Umbilical cord (tissue), 1 donor: ENCODE measurements at regions not wholly inside any gene's neighbourhood (a gene's known extent, or its start where the extent isn't known, plus 50 kb on each side); places are given as distances from the start of the nearest gene placed in this dataset.

ENCODE experiments used
- DNase-seq: peaks from one replicate; pipeline ENCODE4 v3.0.0-alpha.2; 2015; ENCODE audit warnings: low spot score

DNA sequence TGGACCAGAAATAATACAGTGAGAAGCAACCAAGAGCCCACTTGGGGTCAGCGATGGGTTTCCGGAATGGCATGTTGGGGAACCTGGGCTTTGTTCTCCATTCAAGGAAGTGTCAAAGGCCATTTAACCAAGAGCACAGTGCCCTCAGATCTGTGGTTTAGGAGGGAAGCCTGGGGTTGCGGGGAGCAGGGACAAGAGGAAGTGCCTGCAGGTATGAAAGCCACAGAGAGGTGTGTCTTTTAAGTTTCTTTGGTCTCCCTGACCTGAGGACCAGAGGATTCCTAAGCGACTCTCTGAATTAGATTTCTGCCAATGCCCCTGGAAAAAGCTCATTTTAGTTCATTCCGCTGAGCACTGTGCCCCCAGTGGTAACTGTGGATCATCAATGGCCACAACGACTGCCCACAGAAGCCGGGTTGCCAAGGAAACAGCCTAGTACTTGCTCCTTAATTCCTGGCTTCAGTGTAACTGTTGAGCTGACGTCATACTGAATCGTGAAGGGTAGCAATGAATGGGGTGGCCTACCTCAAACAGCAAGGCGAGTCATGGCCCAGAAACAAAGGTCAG is 107.3 kb upstream of the SPIN1 start:
- no peak for DNase-seq

GRCh38 chr9:88278036-88278435 is 110.2 kb upstream of the SPIN1 start:
- DNase-seq, result no peak

- DNase-seq, result no peak
Observed at GRCh38 chr9:88274078-88274477, 114.2 kb upstream of the SPIN1 start.

DNA sequence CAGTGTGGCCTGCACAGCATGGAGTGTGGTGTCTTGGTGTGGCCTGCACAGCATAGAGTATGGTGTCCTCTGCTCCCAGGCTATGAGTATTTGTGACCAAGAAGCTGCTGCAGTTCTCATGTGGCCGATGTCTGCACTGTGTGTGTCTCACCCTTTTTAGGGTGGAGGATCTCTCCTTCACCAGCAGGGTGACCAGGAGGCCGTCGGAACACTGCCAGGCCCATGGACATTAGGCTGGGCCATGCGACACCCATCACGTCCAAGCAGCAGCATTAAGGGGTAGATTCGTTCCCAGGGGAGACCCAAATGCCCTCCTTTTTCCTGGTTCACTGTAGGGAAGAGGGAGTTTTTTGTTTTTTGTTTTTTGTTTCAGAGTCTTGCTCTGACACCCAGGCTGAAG is 115.3 kb upstream of the SPIN1 start:
- DNase-seq, result no peak

DNA sequence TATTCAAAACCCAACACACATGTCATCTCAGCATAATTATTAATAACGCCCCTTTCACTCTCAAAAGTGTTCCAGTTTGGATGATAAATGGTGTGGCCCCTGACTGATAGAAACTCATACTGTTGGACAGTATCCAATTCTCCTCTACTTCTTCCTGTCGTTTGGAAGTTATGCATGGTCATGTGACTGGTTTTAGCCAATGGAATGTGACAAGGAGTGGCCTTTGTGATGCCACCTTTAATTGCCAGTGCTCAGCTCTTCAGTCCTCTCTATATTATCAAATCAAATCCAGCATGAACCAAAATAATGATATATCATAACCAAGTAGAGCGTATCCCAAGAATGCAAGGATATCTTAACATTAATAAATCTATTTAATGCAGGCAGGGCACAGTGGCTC is 117.8 kb upstream of the SPIN1 start:
- DNase-seq, result no peak

- no peak for DNase-seq
Observed at GRCh38 chr9:88268886-88269285, 119.4 kb upstream of the SPIN1 start.

DNA sequence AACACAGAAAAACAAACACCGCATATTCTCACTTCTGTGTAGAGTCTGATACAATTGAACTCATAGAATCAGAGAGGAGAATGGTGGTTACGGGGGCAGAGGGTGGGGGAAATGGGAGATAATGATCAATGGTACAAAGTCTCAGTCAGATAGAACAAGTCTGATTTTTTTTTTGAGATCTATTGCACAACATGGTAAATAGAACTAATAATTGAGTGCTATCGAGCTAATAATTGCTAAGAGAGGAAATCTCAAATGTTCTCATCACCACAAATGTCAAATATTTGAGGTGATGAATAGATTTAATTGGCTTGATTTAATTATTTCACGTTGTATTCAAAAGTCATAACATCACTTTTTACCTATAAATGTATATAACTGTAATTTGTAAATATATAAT is 121.0 kb upstream of the SPIN1 start:
- DNase-seq, result no peak

- DNase-seq, result no peak
Observed at GRCh38 chr9:88266416-88266815, 121.8 kb upstream of the SPIN1 start.

DNA sequence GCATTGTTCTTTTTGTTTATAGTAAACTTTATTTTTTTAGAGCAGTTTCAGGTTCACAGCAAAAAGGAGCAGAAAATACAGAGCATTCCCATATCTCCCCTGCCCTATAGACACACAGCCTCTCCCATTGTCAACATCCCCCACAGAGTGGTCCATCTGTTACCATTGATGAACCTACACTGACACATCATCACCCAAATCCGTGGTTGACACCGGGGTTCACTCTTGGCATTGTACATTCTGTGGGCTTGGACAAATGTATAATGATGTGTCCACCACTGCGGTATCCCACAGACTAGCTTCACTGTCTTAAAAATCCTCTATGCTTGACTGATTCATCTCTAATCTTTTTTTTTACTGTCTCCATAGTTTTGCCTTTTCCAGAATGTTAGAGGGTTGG is 120.7 kb upstream of the SPATA31C2 start:
- peak; percentile 24 for DNase-seq

DNA sequence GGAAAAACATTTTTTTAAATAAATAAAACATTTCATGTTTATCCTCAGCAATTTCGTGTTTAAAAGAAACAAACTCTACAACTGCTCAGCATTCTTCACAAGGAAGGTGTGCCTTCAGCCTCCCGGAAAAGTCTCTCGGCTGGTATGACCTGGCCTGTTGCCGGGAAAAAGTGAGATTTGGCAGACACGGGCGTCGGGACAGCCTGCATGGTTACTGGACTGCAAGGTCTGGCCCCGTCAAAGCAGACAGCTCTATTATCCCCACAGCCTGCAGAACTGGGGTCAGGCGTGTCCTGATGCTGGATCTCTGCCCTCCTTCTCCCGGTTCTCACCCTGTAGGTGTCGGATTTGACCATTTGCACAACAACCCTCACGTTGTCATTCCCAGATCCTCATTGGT is 120.3 kb upstream of the SPATA31C2 start:
- peak; percentile 93 for DNase-seq

DNA sequence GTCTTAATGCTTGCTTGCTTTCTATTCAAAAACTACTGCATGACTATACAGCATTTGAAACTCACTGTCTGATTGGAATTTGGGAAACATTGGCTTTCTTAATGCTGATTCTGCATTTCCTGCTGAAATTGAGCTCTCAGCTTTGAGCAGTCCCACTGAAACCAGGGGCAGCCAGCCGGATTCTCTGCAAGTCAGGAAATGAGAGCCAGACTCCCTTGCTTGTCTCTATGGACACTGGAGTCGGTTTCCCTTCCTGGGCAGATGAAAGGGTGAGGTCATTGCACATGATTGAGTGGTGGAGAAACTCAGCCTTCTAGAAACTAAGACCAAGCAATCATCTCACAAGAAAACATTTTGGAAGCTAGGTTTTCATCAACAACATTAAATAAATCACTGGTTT is 119.7 kb upstream of the SPATA31C2 start:
- peak; percentile 98 for DNase-seq

- DNase-seq, result no peak
Observed at GRCh38 chr9:88256216-88256615, 117.9 kb upstream of the SPATA31C2 start.

- peak; percentile 22 for DNase-seq
Observed at GRCh38 chr9:88255806-88256205, 117.5 kb upstream of the SPATA31C2 start.

GRCh38 chr9:88251903-88252302 is 113.6 kb upstream of the SPATA31C2 start:
- no peak for DNase-seq

- no peak for DNase-seq
Observed at GRCh38 chr9:88243736-88244135, 105.5 kb upstream of the SPATA31C2 start.

DNA sequence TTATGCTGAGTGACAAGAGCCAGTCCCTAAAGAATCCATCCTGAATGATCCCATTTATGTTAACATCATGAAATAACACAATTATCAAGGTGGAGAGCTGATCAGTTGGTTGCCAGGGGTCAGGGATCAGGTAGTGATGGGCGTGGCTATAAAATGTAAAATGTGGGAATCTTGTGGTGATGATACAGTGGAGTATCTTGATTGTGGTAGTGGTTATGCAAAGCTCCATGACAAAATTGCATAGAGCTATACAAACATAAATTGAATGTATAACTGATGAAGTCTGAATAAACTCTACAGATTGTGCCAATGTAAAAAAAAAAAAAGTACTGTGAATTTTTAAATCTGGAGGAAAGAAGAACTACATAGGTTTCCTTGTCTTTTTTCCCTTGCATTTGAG is 104.6 kb upstream of the SPATA31C2 start:
- no peak for DNase-seq

GRCh38 chr9:88237991-88238571 is 99.8 kb upstream of the SPATA31C2 start:
- no peak for DNase-seq

DNA sequence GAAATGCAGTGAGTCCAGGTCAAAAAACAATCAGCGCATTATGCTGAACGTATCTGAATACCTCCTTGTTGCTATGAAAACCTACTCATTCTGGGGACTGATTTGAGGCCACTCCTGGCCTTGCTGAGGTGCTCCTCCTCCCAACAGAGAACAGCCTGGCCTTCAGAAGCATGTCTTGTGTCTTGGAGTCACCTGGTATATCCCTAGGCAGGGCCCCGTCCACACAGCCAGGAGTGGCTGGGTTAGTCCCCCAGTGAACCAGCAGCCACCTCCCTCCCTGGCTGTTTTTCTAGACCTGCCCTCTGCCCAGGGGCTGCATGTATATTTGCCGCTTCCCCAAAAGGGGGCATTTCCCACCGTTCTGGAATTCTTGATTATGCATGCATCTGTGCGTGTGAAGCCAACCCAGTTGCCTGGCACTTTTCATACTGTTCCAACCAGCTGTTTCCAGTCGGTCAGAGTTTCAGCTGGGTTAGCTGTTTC is 99.2 kb upstream of the SPATA31C2 start:
- no peak for DNase-seq

DNA sequence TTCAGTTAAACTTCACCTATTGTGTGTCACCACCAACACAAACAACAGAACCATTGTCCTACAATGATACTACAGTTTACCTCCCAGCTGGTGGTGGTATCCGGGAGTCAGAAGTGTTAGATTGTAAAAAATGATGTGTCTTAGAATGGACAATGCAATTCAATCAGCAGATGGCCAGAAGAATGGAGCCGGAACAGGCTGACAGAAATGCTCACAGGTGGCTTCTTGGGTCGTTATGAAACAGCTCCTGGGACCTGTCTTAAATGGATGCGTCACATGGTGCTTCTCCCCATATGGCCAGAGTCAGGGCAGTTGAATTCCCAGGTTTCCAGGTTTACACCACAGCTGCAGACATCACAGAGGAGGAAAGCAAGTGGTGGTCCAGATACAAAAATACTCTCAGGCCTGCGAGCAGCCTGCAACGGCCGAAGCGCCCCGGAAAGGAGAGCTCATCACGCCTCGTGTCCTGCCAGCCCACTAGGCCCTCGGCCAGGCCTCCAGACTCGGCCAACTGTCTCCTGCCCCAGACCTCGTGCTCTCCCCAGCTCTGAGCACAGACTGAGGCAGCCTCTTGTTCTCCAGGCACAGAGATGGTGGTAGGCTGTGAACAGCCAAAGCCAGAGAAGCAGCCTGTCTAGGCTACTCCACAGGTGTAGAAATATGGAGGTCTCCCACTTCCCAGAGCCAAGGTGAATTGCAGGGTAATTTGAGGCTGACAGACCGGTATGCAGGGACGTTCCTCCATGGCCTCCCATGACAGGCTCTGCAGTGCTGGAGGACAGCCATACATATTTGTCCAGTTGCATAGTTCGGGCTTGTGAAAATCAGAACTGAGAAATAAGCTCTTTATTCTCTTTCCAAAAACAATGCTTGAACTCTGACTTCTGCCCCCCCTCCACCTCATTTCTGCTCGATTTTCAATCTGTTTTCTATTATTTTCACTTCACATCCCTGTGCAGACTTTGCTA is 98.5 kb upstream of the SPATA31C2 start:
- peak; percentile 46 for DNase-seq

DNA sequence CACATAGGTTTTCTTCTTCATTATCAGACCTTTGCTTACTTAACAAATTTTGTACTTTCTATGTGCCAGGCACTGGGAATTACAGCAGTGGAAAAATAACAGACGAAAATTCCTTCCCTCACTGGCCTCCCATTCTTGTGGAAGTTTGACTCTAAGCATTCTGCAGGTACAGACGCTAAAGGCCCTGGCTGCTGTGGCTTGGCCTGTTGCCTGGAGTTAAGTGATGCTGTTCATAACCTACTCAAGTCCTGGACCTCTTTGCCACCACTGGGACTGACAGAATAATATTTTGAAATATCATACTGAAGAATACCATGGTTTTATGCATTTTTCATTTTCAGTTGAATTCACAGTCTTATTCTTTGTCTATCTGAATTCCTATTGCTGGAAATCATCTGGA is 97.3 kb upstream of the SPATA31C2 start:
- peak; percentile 49 for DNase-seq

GRCh38 chr9:88234114-88234513 is 95.8 kb upstream of the SPATA31C2 start:
- DNase-seq, result no peak

DNA sequence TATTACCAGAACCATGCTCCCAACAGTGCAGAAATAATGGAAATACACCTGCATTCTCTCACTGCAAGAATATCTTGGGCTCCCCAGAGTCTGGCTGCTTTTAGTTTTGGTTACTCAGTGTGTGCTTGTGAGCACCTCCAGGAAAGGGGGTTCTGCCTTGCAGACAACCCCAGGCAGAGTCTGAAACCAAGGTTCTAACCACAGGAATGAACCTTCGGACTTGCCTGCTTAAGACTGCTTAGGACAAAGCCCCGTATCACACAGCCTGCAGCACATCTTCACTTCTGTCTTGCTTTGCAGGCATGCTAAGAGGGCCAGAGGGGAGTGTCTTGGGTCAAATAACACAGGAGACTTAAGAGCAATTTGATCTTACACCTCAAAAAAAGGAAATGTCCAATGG is 94.8 kb upstream of the SPATA31C2 start:
- DNase-seq, result peak; percentile 44

GRCh38 chr9:88230612-88231011 is 92.3 kb upstream of the SPATA31C2 start:
- DNase-seq, result no peak
